SK-N-SH (cell line): ENCODE measurements at regions not wholly inside any gene's neighbourhood (a gene's known extent, or its start where the extent isn't known, plus 50 kb on each side); places are given as distances from the start of the nearest gene placed in this dataset.
A peak's percentile ranks its signal among the peaks of the same experiment; 100 is the strongest.

Source experiments
- CTCF ChIA-PET: fragments of 300-600, 350-600 bp; formaldehyde crosslinking; extraction: SDS; loops from one replicate; lab custom pipeline; 2021; lab: Yijun Ruan, JAX
- POLR2A ChIA-PET: fragments of 350-600 bp; sonication (Branson Sonifier 250); formaldehyde crosslinking; extraction: SDS; loops from one replicate; lab custom pipeline; 2020; ENCODE audit warnings: antibody characterized with exemption, inconsistent platforms; lab: Yijun Ruan, JAX
- DNase-seq: peaks from one replicate; pipeline ENCODE4 v3.0.0; 2012
- H2AFZ ChIP-seq: fragments of 200-600 bp; sonication (generic); 2 replicates; pipeline ENCODE4 v1.8.1; 2016; ENCODE audit warnings: antibody characterized with exemption, mild to moderate bottlenecking, low read depth
- H3F3A ChIP-seq: fragments of 200-600 bp; sonication (generic); replicated peaks from 2 replicates; pipeline ENCODE3; 2016; ENCODE audit warnings: antibody characterized with exemption, mild to moderate bottlenecking; ENCODE audit not compliant: insufficient read depth
- H3K27ac ChIP-seq, 2 experiments: fragments of 200-500 bp in 1 of 2; fragments of 200-600 bp in 1 of 2; sonication (Bioruptor generic) in 1 of 2; sonication (generic), shearing (Covaris generic) in 1 of 2; 2 replicates each; pipeline versions ENCODE4 v1.5.1 to v1.6.1; 2014 to 2016; ENCODE audit warnings: low read depth in 2 of 2, inconsistent platforms in 1 of 2, low read length in 1 of 2, mild to moderate bottlenecking in 1 of 2, mixed read lengths in 1 of 2
- H3K27me3 ChIP-seq: fragments of 200-600 bp; sonication (generic), shearing (Covaris generic); 2 replicates; pipeline ENCODE4 v1.6.1; 2016; ENCODE audit warnings: mixed run types; ENCODE audit not compliant: insufficient read depth
- H3K36me3 ChIP-seq, 2 experiments: fragments of 200-500 bp in 1 of 2; fragments of 200-600 bp in 1 of 2; sonication (Bioruptor generic) in 1 of 2; sonication (generic) in 1 of 2; replicated peaks in 1 of 2; 2 replicates each; pipeline versions ENCODE3 to v1.5.1; 2014 to 2016; ENCODE audit warnings: low read length in 1 of 2, mild to moderate bottlenecking in 1 of 2; ENCODE audit not compliant: insufficient read depth in 2 of 2, control insufficient read depth in 1 of 2
- H3K4me1 ChIP-seq, 2 experiments: fragments of 200-500 bp in 1 of 2; fragments of 200-600 bp in 1 of 2; sonication (Bioruptor generic) in 1 of 2; sonication (generic), shearing (Covaris generic) in 1 of 2; 2 replicates each; pipeline versions ENCODE4 v1.5.1 to v1.6.1; 2014 to 2016; ENCODE audit warnings: low read depth in 1 of 2, low read length in 1 of 2, mixed run types in 1 of 2; ENCODE audit not compliant: insufficient read depth in 2 of 2, control insufficient read depth in 1 of 2
- H3K4me2 ChIP-seq: fragments of 200-600 bp; sonication (generic), shearing (Covaris generic); 2 replicates; pipeline ENCODE4 v1.6.1; 2017; ENCODE audit warnings: mixed run types
- H3K4me3 ChIP-seq, 2 experiments: fragments of 200-500 bp in 1 of 2; fragments of 200-600 bp in 1 of 2; sonication (Bioruptor generic) in 1 of 2; sonication (generic), shearing (Covaris generic) in 1 of 2; 2 replicates each; pipeline versions ENCODE4 v1.5.1 to v1.8.1; 2014 to 2016; ENCODE audit warnings: low read depth in 2 of 2, inconsistent platforms in 1 of 2, low read length in 1 of 2, mild to moderate bottlenecking in 1 of 2, mixed read lengths in 1 of 2, moderate library complexity in 1 of 2
- H3K79me2 ChIP-seq: fragments of 200-600 bp; sonication (generic); 2 replicates; pipeline ENCODE4 v1.8.1; 2017; ENCODE audit warnings: mild to moderate bottlenecking; ENCODE audit not compliant: insufficient read depth
- H3K9ac ChIP-seq: fragments of 200-600 bp; sonication (generic); 2 replicates; pipeline ENCODE4 v1.6.1; 2017; ENCODE audit warnings: mixed run types
- H3K9me2 ChIP-seq: fragments of 200-600 bp; sonication (generic); 2 replicates; pipeline ENCODE4 v1.6.1; 2017; ENCODE audit warnings: mixed run types
- H3K9me3 ChIP-seq: fragments of 200-600 bp; sonication (generic); 2 replicates; pipeline ENCODE4 v1.6.1; 2017; ENCODE audit warnings: mixed run types, mild to moderate bottlenecking, moderate library complexity
- H4K20me1 ChIP-seq: fragments of 200-600 bp; sonication (generic); 2 replicates; pipeline ENCODE4 v1.6.1; 2017; ENCODE audit warnings: mild to moderate bottlenecking, mixed run types; ENCODE audit not compliant: insufficient read depth
- ELF1 ChIP-seq: IDR thresholded peaks from 2 replicates; pipeline ENCODE4 v1.4.0; 2012
- FOSL2 ChIP-seq: IDR thresholded peaks from 2 replicates; pipeline ENCODE4 v1.4.0; 2012; ENCODE audit warnings: low read depth, mild to moderate bottlenecking, moderate library complexity, borderline replicate concordance
- GABPA ChIP-seq: IDR thresholded peaks from 2 replicates; pipeline ENCODE4 v1.4.0; 2012; ENCODE audit warnings: low read depth, mild to moderate bottlenecking
- MEF2A ChIP-seq: IDR thresholded peaks from 2 replicates; pipeline ENCODE4 v1.4.0; 2012; ENCODE audit warnings: low read depth, borderline replicate concordance
- MXI1 ChIP-seq: IDR thresholded peaks from 2 replicates; pipeline ENCODE4 v1.6.1; 2012; ENCODE audit warnings: mild to moderate bottlenecking, low read depth, low read length, improper control_type of control experiment
- NFIC ChIP-seq: IDR thresholded peaks from 2 replicates; pipeline ENCODE4 v1.4.0; 2012; ENCODE audit warnings: borderline replicate concordance
- NRF1 ChIP-seq: IDR thresholded peaks from 2 replicates; pipeline ENCODE4 v1.6.1; 2012; ENCODE audit warnings: low read depth, mild to moderate bottlenecking, low read length
- POLR2AphosphoS5 ChIP-seq: IDR thresholded peaks from 2 replicates; pipeline ENCODE4 v1.6.1; 2012; ENCODE audit warnings: low read depth, low read length
- RFX5 ChIP-seq: IDR thresholded peaks from 2 replicates; pipeline ENCODE4 v1.6.1; 2012; ENCODE audit warnings: mild to moderate bottlenecking, improper control_type of control experiment, low read length
- SIN3A ChIP-seq: IDR thresholded peaks from 2 replicates; pipeline ENCODE4 v1.6.1; 2012; ENCODE audit warnings: low read depth, mild to moderate bottlenecking, low read length, moderate library complexity, borderline replicate concordance
- SMC3 ChIP-seq: IDR thresholded peaks from 2 replicates; pipeline ENCODE4 v1.6.1; 2012; ENCODE audit warnings: low read depth, low read length, improper control_type of control experiment
- TEAD4 ChIP-seq: IDR thresholded peaks from 2 replicates; pipeline ENCODE4 v1.4.0; 2012; ENCODE audit warnings: mild to moderate bottlenecking, borderline replicate concordance; ENCODE audit not compliant: insufficient read depth
- WGBS: methylation state at CpG from one replicate; pipeline ENCODE4 v1.1.6; 2017; ENCODE audit warnings: low lambda C conversion rate; 5-methylcytosine and 5-hydroxymethylcytosine counted together
- TF ChIP-seq, protein P1 (sequence below): IDR thresholded peaks from 2 replicates; pipeline ENCODE4 v1.6.1; 2012; ENCODE audit warnings: mild to moderate bottlenecking, low read depth, low read length, moderate library complexity
- TF ChIP-seq, protein P2 (sequence below): fragments of 150-350 bp; IDR thresholded peaks from 2 replicates; pipeline ENCODE4 v1.6.1; 2016; ENCODE audit warnings: mild to moderate bottlenecking, low read depth, low read length
- TF ChIP-seq, protein P3 (sequence below): IDR thresholded peaks from 2 replicates; pipeline ENCODE4 v1.4.0; 2012; ENCODE audit warnings: low read depth, borderline replicate concordance

- H3F3A ChIP-seq = peaks cover 18% of the 10 kb centered on the region
- H3K36me3 ChIP-seq = peaks cover 4 to 31% of the 10 kb centered on the region in 2 experiments
- H3K79me2 ChIP-seq = peaks cover 17% of the 10 kb centered on the region; the same call in 1 of the 2 replicates
- peak overlapping the region in 1 of 2 experiments; percentile 89; a peak in 2 of 4 replicates for H3K27ac ChIP-seq
- no peaks in the 10 kb centered on the region for H3K9me2 ChIP-seq
- no peak overlapping the region for H2AFZ ChIP-seq
- H3K4me3 ChIP-seq = no peak overlapping the region
- no peak overlapping the region for H3K9ac ChIP-seq
- WGBS = 85% methylated on average over 1 of the region's 1 CpG
- ChIA-PET CTCF (interaction anchor here (2.7 kb wide), 1 partner anchor 101 kb away, joined by 8 read pairs; no protein-coding TSS in a partner anchor), POLR2A (no interaction called here)
- H3K4me2 ChIP-seq = no peak overlapping the region
- TF ChIP-seq ELF1 (no peak), SIN3A (no peak), SMC3 (no peak), MEF2A (no peak), NRF1 (no peak), MXI1 (no peak)
- TF ChIP-seq, protein P1, sequence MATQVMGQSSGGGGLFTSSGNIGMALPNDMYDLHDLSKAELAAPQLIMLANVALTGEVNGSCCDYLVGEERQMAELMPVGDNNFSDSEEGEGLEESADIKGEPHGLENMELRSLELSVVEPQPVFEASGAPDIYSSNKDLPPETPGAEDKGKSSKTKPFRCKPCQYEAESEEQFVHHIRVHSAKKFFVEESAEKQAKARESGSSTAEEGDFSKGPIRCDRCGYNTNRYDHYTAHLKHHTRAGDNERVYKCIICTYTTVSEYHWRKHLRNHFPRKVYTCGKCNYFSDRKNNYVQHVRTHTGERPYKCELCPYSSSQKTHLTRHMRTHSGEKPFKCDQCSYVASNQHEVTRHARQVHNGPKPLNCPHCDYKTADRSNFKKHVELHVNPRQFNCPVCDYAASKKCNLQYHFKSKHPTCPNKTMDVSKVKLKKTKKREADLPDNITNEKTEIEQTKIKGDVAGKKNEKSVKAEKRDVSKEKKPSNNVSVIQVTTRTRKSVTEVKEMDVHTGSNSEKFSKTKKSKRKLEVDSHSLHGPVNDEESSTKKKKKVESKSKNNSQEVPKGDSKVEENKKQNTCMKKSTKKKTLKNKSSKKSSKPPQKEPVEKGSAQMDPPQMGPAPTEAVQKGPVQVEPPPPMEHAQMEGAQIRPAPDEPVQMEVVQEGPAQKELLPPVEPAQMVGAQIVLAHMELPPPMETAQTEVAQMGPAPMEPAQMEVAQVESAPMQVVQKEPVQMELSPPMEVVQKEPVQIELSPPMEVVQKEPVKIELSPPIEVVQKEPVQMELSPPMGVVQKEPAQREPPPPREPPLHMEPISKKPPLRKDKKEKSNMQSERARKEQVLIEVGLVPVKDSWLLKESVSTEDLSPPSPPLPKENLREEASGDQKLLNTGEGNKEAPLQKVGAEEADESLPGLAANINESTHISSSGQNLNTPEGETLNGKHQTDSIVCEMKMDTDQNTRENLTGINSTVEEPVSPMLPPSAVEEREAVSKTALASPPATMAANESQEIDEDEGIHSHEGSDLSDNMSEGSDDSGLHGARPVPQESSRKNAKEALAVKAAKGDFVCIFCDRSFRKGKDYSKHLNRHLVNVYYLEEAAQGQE = no peak
- TF ChIP-seq, protein P2, sequence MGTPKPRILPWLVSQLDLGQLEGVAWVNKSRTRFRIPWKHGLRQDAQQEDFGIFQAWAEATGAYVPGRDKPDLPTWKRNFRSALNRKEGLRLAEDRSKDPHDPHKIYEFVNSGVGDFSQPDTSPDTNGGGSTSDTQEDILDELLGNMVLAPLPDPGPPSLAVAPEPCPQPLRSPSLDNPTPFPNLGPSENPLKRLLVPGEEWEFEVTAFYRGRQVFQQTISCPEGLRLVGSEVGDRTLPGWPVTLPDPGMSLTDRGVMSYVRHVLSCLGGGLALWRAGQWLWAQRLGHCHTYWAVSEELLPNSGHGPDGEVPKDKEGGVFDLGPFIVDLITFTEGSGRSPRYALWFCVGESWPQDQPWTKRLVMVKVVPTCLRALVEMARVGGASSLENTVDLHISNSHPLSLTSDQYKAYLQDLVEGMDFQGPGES = no peak
- DNase-seq = no peak
- peaks cover 12% of the 10 kb centered on the region; the same call in 1 of the 2 replicates for H3K9me3 ChIP-seq
- peaks cover 13 to 26% of the 10 kb centered on the region in 2 experiments for H3K4me1 ChIP-seq
- H4K20me1 ChIP-seq = no peaks in the 10 kb centered on the region
- H3K27me3 ChIP-seq = no peaks in the 10 kb centered on the region
Observed at GRCh38 chr14:71652368-71652767, 279.9 kb upstream of the RGS6 start.

DNA sequence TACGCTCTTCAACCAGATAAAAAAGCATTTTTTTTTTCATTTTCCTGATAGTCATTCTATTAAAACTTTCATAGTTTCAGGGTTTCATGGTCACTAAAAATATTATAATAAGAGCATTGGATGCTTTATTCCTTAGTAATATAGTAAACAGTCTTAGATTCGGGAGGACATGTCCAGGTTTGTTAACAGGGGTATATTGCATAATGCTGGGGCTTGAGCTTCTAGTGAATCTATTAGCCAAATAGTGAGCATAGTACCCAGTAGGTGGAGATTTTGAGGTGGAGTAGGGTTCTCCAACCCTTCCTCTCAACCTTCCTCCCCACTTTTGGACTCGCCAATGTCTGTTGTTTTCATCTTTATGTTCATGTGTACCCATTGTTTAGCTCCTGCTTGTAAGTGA, 277.4 kb upstream of the RGS6 start:
- Histone ChIP-seq H3K4me3 (no peak overlapping the region), H3K4me1 (peaks cover 21 to 38% of the 10 kb centered on the region in 2 experiments), H3K4me2 (no peak overlapping the region), H3K9me3 (peaks cover 12% of the 10 kb centered on the region; the same call in 1 of the 2 replicates), H3K27me3 (no peaks in the 10 kb centered on the region), H2AFZ (no peak overlapping the region), H3K9me2 (no peaks in the 10 kb centered on the region), H3K36me3 (peaks cover 4 to 31% of the 10 kb centered on the region in 2 experiments), H4K20me1 (no peaks in the 10 kb centered on the region), H3F3A (peaks cover 22% of the 10 kb centered on the region), H3K9ac (no peak overlapping the region), H3K79me2 (peaks cover 10% of the 10 kb centered on the region; the same call in 1 of the 2 replicates), H3K27ac (no peak overlapping the region)
- POLR2A ChIA-PET = no interaction called here
- DNase-seq = no peak
- 94% methylated on average over 3 of the region's 3 CpGs for WGBS
- CTCF ChIA-PET = interaction anchor here (1.1 kb wide), 1 partner anchor 98 kb away, joined by 6 read pairs; no protein-coding TSS in a partner anchor
- no peak for TF ChIP-seq TEAD4
- TF ChIP-seq RFX5 = no peak
- TF ChIP-seq, protein P1 = no peak
- no peak for TF ChIP-seq NFIC
- no peak for TF ChIP-seq POLR2AphosphoS5
- no peak for TF ChIP-seq NRF1
- no peak for TF ChIP-seq SIN3A
- no peak for TF ChIP-seq GABPA
- no peak for TF ChIP-seq FOSL2
- TF ChIP-seq, protein P3, sequence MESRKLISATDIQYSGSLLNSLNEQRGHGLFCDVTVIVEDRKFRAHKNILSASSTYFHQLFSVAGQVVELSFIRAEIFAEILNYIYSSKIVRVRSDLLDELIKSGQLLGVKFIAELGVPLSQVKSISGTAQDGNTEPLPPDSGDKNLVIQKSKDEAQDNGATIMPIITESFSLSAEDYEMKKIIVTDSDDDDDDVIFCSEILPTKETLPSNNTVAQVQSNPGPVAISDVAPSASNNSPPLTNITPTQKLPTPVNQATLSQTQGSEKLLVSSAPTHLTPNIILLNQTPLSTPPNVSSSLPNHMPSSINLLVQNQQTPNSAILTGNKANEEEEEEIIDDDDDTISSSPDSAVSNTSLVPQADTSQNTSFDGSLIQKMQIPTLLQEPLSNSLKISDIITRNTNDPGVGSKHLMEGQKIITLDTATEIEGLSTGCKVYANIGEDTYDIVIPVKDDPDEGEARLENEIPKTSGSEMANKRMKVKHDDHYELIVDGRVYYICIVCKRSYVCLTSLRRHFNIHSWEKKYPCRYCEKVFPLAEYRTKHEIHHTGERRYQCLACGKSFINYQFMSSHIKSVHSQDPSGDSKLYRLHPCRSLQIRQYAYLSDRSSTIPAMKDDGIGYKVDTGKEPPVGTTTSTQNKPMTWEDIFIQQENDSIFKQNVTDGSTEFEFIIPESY = no peak
- TF ChIP-seq MXI1 = no peak
